Lung microvascular endothelial cell (primary cell): ENCODE measurements at regions not wholly inside any gene's neighbourhood (a gene's known extent, or its start where the extent isn't known, plus 50 kb on each side); places are given as distances from the start of the nearest gene placed in this dataset.
"Not testable (repeated sequence)": the region's sequence is repeated elsewhere in the genome, so short reads cannot be mapped to it uniquely, and the experiment has no call there.

ENCODE experiments used
- DNase-seq, 2 donors: peaks; one replicate each; pipeline versions ENCODE4 v3.0.0 to v3.0.0-alpha.2; 2010; ENCODE audit warnings: low read depth in 2 of 2

DNA sequence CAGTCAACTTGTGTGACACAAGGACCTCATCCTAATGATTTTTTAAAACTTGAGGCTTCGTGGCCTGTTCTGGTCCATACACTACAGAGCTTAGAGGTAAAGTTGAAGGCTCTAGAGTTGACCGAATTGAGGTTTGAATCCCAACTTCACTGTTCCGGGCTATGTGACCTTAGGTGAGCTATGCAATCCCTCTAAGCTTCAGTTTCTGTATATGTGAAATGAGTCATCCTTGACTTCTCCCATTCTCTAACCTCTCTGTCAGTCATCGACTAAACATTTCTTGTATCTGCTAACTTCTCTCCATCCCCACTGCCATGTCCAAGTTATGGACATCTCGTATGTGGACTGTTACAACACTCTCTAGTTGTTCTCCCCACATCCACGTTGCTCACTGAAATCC is 178.2 kb upstream of the TMEM45B start:
- DNase-seq: peak in 1 of 2 donors; percentile 52

DNA sequence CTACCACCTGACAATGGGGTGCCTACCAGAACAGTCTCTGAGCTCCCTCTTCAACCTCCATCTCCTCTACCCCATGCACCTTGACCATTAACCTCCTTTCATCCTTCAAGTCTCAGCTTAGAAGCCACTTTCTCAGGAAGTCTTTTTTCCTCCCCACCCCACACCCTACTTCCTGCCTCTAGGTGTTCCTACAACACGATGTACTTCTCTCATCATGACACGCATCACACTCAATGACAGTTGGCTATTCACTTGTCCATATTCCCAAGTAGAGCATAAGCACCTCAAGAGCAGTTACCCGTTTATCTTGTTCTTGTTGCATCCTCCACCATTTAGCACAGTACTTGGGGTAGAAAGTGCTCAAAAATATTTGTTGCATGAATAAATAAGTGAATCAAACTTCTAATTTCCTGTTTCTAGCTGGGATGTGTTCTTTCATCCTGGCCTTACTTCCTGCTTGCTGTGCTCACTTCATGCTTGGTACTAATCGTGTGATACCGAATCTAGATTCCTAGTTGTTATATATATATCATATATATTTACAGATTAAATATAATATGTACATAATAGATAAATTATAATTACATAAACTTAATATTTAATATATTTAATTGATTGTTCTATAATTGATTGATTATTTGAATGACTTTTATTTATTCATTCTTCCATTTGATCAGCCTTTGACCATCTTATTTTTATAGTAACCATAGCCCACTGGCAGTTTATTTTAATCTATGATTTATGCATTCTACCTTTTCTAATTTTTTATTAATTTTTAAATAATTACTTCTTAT is 177.5 kb upstream of the TMEM45B start:
- peak in 1 of 2 donors; percentile 56 for DNase-seq

DNA sequence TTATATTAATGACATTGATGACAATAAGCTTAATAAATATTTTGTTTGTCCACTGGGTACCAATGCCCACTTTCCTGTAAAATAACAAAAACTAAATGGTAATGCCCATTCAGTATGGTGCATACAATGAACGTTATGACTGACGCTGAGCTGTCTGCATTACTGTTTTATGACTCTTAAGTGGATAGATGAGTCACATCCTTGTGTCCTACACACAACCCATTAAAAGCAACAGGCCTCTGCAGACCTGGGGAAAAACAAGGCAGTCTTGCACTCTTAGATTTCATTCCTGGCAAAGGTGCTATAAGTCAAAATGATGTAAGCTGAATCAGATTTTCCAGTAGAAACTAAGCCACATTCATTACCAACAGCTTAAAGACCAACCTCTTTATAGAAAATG is 176.3 kb upstream of the TMEM45B start:
- peak; percentile 66 to 96 for DNase-seq

DNA sequence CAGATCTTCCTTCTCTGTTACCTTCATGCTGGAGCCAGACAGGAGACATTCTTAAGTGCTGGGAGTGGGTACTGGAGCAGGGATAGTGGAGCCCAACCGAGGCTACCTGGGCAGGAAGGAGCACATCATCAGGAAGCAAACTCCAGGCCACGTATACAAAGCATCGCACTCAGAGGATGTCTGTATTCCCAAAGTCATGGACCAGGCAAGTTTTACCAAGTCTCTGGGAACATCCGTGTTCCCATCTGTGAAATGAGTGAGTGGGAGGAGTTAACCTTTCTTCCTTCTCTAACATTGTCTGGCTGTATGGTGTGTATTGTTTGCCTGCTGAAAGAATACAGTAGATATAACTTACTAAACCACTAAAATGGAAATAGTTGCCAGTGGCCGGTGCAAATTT is 175.0 kb upstream of the TMEM45B start:
- no peak for DNase-seq

DNA sequence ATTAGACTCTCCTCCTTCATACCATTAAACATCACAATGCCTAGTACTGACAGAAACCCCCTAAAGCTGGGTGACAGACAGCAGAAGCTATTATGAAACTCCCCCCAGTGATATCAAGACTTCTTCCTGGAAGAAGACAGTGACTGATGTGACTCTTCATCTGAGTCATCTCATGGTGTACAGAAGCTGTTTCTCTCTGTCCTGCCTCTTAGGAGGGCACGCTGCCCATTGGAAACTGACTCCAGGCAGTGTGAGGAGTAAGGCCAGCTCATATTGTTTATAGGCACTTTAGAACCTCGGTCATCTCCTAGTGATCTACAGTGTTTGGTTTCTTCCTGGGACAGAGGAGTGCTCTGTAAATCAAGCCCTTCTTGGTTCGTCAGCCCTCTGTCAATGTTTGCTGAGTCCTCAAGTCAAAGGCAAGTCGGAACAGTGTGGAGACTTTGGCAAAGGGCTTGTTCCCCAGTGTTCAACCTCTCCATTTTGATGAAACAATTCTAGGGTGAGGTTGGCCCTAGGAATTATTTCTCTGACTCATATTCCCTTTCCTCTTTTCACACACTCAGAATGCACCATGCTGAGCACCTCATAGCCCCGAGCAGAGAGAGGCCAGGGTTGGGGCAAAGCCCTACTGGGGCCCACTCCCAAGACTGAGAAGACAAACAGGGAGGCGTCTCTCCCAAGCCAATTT is 172.5 kb upstream of the TMEM45B start:
- peak in 1 of 2 donors; percentile 64 for DNase-seq

DNA sequence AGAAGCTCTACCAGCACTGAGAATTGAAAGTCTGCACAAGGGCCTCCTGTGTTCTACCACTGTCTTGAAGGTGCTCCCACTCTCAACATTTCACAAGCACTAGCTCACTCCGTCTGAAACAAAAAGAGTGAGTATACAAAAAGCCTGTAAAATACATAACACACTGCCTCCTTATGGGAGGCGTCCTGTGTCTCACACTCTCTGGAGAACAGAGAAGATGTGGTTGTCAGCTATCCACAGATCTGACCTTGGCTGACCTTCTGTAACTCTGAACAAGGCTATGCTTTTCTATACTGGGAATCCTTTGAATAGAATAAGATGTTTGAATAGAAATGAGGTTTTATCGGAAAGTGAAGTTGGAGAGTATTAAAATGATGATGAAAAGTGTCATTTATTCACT is 171.3 kb upstream of the TMEM45B start:
- DNase-seq: peak in 1 of 2 donors; percentile 14

DNA sequence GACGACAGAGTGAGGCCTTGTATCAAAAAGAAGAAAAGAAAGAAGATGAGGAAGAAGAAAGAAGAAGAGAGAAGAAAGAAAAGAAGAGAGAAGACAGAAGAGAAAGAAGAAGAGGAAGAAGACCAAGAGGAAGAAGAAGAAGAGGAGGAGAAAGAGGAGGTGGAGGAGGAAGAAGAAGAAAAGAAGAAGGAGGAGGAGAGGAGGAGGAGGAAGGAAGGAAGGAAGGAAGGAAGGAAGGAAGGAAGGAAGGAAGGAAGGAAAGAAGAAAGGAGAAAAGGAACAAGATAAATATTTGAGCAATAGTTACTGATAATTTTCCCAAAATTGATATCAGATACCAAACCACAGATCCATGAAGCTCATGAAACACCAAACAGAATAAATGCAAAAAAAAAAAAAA is 169.7 kb upstream of the TMEM45B start:
- DNase-seq: no peak

DNA sequence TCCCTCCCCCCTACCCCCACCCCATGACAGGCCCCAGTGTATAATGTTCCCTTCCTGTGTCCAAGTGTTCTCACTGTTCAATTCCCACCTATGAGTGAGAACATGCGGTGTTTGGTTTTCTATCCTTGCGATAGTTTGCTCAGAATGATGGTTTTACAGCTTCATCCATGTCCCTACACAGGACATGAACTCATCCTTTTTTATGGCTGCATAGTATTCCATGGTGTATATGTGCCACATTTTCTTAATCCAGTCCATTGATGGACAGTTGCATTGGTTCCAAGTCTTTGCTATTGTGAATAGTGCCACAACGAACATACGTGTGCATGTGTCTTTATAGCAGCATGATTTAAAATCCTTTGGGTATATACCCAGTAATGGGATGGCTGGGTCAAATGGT is 165.6 kb upstream of the TMEM45B start:
- DNase-seq: not testable (repeated sequence)

DNA sequence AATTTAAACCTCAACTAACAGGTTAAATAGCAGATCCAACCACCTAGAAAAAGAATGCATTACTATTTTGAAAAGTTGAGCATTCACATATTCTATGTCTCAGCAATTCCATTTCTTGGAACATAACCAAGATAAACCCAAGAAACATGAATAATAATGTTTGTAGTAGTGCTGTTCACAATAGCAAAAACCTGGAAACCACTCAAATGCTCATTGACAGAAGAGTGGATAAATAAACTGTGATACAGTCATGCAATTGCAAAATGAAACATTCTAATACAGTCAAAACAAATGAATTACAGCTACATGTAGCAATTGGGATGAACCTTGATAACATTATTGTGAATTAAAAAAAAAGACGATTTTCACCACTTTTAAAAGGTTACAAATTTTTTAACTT is 162.8 kb upstream of the TMEM45B start:
- DNase-seq: peak; percentile 72 to 81

DNA sequence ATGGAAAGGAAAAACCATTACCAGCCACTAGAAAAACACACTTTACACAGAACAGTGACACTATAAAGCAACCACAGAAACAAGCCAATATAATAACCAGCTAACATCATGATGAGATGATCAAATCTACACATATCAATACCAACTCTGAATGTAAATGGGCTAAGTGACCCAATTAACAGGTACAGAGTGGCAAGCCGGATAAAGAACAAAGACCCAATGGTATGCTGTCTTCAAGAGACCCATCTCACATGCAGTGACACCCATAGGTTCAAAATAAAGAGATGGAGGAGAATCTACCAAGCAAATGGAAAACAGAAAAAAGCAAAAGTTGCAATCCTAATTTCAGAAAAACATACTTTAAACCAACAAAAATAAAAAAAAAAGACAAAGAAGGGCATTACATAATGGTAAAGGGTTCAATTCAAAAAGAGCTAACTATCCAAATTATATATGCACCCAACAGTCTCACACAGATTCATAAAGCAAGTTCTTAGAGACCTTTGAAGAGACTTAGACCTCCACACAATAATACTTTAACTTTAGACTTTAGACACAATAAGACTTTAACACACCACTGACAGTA is 160.3 kb upstream of the TMEM45B start:
- no peak for DNase-seq

DNA sequence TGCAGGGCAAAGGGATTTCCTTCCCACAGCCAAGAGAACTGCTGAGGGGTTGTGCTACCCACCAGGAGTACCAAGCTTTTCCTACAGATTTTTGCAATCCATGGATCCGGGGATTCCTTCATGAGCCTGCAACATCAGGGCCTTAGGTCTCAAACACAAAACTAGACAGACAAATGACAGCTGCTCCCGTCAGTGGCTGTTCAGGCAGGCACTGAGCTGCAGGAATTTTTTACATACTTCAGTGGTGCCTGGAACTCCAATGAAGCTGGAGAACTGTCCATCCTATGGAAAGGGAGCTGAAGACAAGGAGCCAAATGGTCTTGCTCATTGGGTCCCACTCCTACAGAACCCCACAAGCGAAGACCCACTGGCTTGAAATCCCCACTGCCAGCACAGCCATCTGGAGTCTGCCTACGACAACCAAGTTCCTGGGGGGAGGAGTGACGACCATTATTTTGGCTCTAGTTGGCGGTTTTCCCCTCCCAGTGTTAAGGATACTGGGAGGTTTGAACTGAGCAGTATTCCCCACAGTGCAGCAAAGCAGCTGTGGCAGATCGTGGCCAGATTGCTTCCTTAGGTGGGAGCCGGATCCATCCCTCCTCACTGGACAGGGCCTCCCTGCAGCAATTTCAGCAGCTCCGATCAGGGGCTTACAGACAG is 157.7 kb upstream of the TMEM45B start:
- DNase-seq: no peak

DNA sequence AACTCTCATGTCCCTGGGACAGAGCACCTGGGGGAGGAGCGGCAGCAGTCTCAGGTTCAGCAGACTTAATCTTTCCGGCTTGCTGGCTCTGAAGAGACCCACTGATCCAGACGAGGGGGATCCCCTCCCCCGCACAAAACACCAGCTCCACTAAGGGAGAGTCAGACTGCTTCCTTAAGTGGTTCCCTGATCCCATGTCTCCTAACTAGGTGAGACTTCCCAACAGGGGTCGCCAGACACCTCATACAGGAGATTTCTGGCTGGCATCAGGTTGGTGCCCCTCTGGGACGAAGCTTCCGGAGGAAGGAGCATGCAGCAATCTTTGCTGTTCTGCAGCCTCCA is 157.2 kb upstream of the TMEM45B start:
- DNase-seq: no peak

DNA sequence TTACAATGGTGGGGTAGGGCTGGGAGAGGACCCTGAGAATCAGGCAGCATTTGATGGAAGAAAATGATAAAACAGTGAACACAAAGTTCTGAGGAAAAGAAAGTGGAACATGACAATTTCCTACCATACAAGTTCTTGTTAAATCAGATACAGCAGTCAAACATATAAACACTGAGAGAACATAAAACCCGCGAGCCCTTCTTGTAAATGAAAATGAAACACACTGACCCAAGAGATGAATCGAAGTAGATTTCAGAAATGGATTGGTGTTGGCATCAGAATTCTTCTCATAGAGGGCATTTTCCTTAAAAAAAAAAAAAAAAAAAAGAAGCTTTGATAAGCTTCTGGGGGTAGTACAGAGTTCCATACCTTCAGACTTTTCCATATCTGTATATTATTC is 134.7 kb upstream of the TMEM45B start:
- no peak for DNase-seq

DNA sequence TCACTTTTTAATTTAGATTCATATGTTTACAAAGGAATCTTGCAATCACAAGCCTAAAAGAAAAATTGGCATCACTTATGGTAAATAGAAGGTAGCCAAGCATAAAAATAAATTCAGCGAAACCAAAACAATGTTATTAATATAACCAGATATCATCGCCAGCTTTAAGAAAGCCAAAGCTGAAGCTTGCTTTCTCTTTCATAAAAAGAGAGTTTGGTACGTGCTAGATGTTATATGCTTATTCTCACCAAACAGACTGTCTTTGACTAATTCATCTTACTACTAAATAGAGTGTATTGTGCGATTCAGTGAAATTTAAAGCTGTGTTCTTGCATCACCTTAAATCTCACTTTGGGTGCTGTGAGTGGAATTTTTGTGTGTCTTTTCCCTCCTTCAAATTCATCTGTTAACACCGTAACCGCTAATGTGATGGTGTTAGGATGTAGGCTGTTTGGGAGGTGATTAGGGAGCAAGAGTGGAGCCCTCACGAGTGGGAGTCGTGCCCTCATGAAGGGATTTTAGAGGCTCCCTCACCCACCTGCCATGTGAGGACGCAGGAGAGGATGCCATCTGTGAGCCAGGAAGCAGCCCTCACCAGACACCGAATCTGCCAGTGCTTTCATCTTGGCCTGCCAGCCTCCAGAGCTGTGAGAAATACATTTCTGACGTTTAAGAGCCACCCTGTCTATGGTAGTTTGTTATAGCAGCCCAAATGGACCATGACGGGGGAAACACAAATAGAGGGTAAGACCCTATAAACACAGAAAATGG is 134.1 kb upstream of the TMEM45B start:
- no peak for DNase-seq

DNA sequence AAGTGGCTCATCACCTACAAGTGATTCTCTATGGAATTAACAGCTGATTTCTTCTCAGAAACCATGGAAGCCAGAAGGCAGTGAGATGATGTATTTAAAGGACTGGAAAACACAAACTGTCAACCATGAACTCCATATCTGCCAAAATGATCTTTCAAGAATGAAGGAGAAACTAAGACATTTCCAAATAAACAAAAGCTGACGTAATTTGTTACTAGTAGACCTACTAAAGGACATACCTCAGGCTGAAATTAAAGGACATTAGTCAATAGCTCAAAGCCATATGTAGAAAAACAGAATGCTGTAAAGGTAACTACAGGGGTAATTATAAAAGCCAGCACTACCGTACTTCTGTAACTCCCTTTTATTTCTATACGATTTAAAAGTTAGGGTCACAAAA is 129.4 kb upstream of the TMEM45B start:
- DNase-seq: no peak

DNA sequence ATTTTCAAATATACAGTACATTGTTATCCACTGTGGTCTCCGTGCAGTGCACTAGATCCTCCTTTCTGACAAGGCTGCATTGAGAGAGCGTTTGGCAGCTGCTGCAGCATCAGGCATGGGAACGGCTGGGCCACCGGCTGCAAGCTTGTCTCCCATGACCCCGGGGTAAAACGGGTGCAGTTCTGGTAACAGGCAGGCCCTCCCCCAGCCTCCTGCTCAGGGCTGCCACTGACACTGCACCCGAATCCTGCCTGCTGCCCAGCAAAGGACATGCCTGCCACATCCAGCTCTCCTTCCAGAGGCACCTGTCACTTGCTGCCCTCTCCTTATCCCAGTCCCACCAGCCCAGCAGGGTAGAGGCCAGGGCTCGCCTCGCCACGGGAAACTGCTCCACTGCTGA is 124.5 kb upstream of the TMEM45B start:
- DNase-seq: no peak

DNA sequence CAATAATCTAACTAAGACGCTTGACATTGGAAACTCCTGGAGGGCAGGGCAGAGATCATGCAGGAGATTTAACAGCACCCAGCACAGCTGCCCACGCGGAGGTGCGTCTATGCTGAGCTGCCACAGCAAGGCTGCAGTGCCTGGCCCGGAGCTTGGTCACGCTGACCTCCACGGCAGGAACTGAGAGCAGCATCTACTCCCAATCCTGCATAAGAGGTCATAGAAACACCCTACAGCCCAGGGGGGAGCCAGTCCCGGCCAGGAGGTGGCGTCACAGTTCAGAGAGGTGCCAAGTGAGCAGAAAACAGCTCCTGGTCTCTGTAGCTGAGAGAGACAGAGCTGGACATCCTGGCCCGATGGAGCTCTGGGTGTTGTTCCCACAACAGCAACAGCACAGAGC is 121.1 kb upstream of the TMEM45B start:
- no peak for DNase-seq

DNA sequence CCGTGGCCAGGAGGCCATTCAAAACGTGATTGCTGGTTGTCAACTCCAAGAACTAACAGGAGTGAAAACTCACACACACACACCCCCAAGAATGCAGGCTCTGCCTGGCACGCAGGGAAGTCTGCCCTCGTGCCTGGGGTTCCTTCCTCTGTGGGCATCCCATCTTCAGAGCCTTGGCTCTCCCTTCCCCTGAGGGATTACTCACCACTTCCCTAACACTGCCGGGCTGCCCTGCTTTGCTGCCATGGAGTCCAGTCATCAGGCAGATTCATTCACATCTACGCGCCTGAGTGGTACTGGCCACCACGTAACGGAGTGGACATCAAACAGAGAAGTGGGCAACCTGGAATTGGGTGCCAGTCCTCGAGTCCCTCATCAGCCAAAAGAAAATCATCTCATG is 120.7 kb upstream of the TMEM45B start:
- peak in 1 of 2 donors; percentile 72 for DNase-seq

DNA sequence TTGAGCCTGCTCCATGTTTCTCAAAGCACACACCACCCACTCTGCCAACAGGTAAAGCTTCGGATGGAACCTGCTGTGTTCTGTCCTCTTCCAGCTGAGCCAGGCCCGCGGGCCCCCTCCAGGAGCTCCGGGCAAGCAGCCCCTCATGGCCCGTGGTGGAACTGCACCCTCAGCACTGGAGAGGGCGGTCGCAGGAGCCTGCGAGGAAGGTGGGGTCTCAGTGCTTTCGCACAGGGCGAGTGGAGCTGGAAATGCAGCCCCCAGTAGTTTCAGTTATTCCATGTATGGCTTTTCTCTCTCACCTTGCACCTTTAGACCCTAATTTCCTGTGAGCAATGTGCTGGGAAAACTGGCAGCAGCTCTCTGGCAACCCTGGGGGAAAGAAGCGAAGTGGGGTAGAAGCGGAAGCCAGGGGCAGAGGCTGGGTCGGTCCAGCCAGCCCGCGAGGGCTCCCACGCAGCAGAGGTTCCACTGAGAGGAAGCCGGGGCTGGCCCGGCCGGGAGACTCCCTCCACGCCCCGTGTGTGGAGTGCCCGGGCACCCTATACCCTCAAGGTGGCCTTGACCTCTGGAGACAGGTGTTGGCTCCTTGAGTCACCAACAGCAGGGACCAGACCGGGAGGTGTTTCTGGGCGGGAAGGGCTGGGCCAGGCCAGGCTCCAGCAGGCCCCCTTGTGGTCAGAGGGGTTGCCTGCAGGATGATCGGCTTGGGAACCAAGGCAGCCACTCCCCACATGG is 119.9 kb upstream of the TMEM45B start:
- DNase-seq: peak; percentile 45 to 56

DNA sequence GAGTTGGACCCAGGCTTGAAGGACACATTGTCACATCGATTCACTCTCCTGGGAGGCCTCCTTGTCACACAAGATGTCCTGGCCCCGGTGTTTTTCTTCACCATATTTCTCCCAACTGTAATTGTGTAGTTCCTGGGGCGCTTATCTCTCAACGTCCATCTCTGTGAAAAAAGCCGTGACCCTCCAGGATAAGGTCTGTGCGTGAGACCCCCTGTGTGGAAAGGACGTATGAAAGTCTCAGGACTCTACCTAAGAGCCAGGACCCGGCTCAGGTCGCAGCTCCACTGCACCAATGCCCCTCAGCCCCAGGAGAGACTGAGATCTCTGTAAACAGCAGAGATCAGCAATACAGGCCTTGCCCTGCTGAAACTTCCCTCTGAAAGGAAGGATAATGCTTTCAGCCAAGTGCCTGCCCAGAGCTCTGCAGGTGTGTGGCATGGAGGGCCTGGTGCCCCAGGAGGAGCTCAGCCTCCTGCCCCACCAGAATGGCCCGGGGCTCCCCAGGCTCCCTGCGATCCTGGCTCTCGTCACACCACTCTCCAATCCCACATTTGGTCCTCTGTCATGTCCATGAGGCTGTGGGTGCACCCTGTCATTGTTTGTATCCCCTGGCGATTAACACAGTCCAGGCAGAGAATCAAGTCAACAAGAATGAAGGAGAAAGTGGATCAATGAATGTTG is 119.2 kb upstream of the TMEM45B start:
- DNase-seq: no peak
